ENCODE measurements at regions not wholly inside any gene's neighbourhood (a gene's known extent, or its start where the extent isn't known, plus 50 kb on each side); places are given as distances from the start of the nearest gene placed in this dataset.

- no peak overlapping the region for H3K4me3 ChIP-seq
- intact Hi-C loops (cut with DNase I) = no loop called here
- no peaks in the 10 kb centered on the region for H3K4me1 ChIP-seq
- TF ChIP-seq CTCF (IDR thresholded peaks at IDR 0.05) = no peak
- no peak overlapping the region for H3K27ac ChIP-seq
- H3K36me3 ChIP-seq = no peaks in the 10 kb centered on the region
- H3K27me3 ChIP-seq (ENCODE audit: low read depth) = no peaks in the 10 kb centered on the region
- no peak for DNase-seq
- H3K9me3 ChIP-seq = no peaks in the 10 kb centered on the region
- ATAC-seq = no peak
Measured at GRCh38 chr11:36874291-36874690, 276.3 kb upstream of the RAG2 start.

- DNase-seq (no peak), ATAC-seq (no peak)
- no peaks in the 10 kb centered on the region for H3K9me3 ChIP-seq
- H3K36me3 ChIP-seq = no peaks in the 10 kb centered on the region
- no peak overlapping the region for H3K4me3 ChIP-seq
- H3K4me1 ChIP-seq = no peaks in the 10 kb centered on the region
- intact Hi-C loops (cut with DNase I) = no loop called here
- no peaks in the 10 kb centered on the region for H3K27me3 ChIP-seq (ENCODE audit: low read depth)
- H3K27ac ChIP-seq = no peak overlapping the region
- TF ChIP-seq CTCF (IDR thresholded peaks at IDR 0.05) = no peak
Measured at GRCh38 chr11:36870361-36870760, 272.3 kb upstream of the RAG2 start.

- Histone ChIP-seq H3K27me3 (ENCODE audit: low read depth) (no peaks in the 10 kb centered on the region), H3K4me3 (no peak overlapping the region), H3K4me1 (no peaks in the 10 kb centered on the region), H3K27ac (no peak overlapping the region), H3K36me3 (no peaks in the 10 kb centered on the region), H3K9me3 (no peaks in the 10 kb centered on the region)
- intact Hi-C loops (cut with DNase I) = no loop called here
- DNase-seq (no peak), ATAC-seq (no peak)
- TF ChIP-seq CTCF (IDR thresholded peaks at IDR 0.05) = no peak
Measured at GRCh38 chr11:36868380-36868779, 270.3 kb upstream of the RAG2 start.

GRCh38 chr11:36865846-36866245, 267.8 kb upstream of the RAG2 start:
- DNase-seq = no peak
- no peaks in the 10 kb centered on the region for H3K27me3 ChIP-seq (ENCODE audit: low read depth)
- no peaks in the 10 kb centered on the region for H3K36me3 ChIP-seq
- intact Hi-C loops (cut with DNase I) = no loop called here
- no peak for TF ChIP-seq CTCF (IDR thresholded peaks at IDR 0.05)
- H3K4me1 ChIP-seq = no peaks in the 10 kb centered on the region
- no peaks in the 10 kb centered on the region for H3K9me3 ChIP-seq
- no peak overlapping the region for H3K27ac ChIP-seq
- no peak for ATAC-seq
- H3K4me3 ChIP-seq = no peak overlapping the region

- no peak for TF ChIP-seq CTCF (IDR thresholded peaks at IDR 0.05)
- no peak overlapping the region for H3K4me3 ChIP-seq
- H3K27ac ChIP-seq = no peak overlapping the region
- no peak for ATAC-seq
- no peaks in the 10 kb centered on the region for H3K27me3 ChIP-seq (ENCODE audit: low read depth)
- no peak for DNase-seq
- intact Hi-C loops (cut with DNase I) = no loop called here
- H3K4me1 ChIP-seq = no peaks in the 10 kb centered on the region
- H3K36me3 ChIP-seq = no peaks in the 10 kb centered on the region
- no peaks in the 10 kb centered on the region for H3K9me3 ChIP-seq
Measured at GRCh38 chr11:36854875-36855274, 256.8 kb upstream of the RAG2 start.

GRCh38 chr11:36848660-36849059, 250.6 kb upstream of the RAG2 start:
- intact Hi-C loops (cut with DNase I) = no loop called here
- H3K4me3 ChIP-seq = no peak overlapping the region
- H3K27ac ChIP-seq = no peak overlapping the region
- H3K4me1 ChIP-seq = no peaks in the 10 kb centered on the region
- DNase-seq = no peak
- no peak for TF ChIP-seq CTCF (IDR thresholded peaks at IDR 0.05)
- no peak for ATAC-seq
- no peaks in the 10 kb centered on the region for H3K36me3 ChIP-seq
- no peaks in the 10 kb centered on the region for H3K27me3 ChIP-seq (ENCODE audit: low read depth)
- no peaks in the 10 kb centered on the region for H3K9me3 ChIP-seq
